ENCODE measurements at regions not wholly inside any gene's neighbourhood (a gene's known extent, or its start where the extent isn't known, plus 50 kb on each side); places are given as distances from the start of the nearest gene placed in this dataset.
"Not testable (repeated sequence)": the region's sequence is repeated elsewhere in the genome, so short reads cannot be mapped to it uniquely, and the experiment has no call there.

DNA sequence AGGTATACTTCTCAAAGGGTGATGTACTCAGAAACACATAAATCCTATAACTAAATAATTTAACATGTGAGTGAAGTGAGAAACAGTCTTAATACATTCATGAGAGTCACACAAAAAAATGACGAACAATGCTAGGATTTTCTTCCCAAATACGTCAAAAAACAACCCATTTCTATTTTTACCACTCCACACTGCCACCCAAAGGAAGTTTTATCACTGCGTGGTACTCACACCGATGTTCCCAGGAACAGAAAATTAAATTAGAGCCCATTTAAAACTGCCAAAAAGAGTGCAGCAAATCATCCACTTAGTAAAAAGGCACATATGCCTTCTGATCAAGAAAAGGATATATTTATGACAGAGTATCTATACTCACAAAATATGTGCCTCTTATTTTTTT lies 710.9 kb upstream of the FAT3 start:
- intact Hi-C loops (cut with micrococcal nuclease) = no loop called here

DNA sequence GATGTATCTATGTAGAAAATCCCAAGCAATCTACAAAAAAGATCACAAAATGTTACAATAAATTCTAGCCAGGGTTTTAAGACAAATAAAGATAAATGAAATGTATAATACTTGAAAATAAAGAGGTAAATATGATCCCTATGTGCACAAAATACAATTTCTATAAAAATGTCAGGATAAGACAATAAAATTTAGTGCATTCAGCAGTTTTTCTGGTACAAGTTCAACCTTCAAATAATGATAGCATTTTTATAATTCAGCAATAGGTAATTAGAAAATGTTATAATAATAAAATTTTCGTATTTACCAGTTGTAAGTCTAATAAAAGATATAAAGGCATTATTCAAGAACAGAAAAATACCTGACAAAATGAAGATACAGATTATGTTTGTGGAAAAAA lies 726.8 kb upstream of the FAT3 start:
- intact Hi-C loops (cut with micrococcal nuclease) = no loop called here

DNA sequence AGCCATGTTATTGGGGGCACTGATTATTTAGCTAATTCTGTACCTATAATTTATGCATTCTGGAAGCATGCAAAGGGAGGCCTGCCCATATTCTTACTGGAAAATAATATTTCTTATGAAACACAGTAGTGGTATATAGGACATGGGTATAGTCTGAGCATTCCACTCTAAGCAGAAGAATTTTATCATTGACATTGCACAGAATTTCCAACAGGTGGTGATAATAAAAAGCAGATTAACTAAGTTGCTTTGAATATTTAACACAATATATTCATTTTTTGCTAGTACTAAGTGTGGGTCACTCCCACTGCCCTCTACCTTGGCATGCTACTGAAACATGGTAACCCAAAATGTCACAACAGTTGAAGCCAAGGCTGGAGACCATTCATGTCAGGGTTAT lies 728.8 kb upstream of the FAT3 start:
- intact Hi-C loops (cut with micrococcal nuclease) = no loop called here

DNA sequence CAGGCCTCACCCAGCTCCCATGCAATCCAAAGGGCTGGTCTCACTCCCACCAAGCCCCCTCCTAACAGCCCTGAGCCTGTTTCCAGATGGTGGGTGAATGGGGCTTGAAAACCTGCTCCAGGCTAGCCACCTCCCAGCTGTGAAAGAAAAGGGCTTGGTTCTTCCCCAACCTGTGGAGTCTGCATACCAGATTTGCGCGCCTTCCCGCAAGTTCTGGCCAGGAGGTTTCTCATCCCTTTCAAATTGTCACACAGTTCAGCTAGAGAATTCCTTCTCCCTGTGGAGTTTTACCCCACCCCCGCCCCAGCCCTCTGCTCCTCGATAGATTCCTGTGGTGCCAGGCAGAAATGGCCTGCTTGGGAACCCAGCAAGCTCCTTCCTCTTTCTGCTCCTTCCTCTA lies 734.6 kb upstream of the FAT3 start:
- intact Hi-C loops (cut with micrococcal nuclease) = loop anchor here (2.0 kb wide), 1 partner anchor 75 kb away; no protein-coding TSS in a partner anchor

DNA sequence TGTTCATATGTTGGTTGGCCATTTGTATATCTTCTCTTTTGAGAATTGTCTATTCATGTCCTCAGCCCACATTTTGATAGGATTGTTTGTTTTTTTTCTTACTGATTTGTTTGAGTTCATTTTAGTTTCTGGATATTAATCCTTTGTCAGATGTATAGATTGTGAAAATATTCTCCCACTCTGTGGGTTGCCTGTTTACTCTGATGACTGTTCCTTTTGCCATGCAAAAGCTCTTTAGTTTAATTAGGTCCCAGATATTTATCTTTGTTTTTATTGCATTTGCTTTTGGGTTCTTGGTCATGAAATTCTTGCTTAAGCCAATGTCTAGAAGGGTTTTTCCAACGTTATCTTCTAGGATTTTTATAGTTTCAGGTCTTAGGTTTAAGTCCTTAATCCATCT lies 740.7 kb upstream of the FAT3 start:
- intact Hi-C loops (cut with micrococcal nuclease) = not testable (repeated sequence)

DNA sequence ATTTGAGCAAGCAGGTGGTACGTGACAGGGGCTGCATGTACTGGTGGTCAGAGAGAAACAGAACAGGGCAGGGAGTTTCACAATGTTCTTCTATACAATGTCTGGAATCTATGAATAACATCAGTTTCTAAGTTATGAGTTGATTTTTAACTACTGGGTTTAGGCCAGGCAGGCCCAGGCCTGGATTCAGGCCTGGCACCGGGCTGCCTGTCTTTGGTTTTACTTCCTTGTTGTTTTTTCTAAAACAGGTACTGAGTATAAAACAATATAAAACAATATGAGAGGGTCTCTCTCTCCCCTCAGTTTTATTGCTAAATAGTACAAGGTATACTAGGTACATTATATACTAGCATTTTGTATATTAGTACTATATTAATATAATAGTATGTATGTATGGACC lies 742.7 kb upstream of the FAT3 start:
- intact Hi-C loops (cut with micrococcal nuclease) = not testable (repeated sequence)

DNA sequence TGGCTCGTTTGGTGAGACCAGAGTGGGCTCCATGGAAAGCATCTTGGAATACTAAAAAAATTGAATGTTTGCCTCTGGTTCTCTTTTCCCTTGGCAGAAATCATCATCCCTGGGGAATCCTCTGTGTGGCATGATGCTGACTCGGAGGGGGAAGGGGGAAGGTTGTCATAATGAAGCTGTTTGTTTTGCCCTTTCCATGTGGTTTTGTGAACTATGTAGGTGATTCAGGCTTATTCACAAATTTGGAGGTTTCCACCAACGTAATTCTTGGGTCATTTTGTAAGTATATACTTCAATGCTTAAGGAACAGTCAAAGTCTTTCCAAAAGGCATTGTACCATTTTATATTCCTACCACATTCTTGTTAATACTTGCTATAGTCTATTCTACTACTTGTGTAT lies 754.0 kb upstream of the FAT3 start:
- intact Hi-C loops (cut with micrococcal nuclease) = no loop called here

DNA sequence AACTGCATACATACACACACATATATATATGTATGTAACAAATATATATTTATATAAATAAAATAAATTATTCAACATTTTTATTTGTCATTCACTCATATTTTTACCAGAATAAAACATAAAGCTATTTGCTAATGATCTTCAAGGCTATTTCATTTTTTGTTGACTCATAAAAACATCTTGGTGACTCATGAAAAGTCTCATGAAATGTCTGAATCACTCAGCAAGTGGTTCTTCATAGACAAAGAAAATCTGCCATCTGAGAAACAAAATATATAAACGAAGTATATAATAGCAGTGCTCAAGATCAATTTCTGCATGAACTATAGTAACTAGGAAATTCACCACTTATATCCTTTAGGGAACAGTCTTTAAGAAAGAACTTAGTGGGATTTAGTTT lies 764.8 kb upstream of the FAT3 start:
- intact Hi-C loops (cut with micrococcal nuclease) = no loop called here

DNA sequence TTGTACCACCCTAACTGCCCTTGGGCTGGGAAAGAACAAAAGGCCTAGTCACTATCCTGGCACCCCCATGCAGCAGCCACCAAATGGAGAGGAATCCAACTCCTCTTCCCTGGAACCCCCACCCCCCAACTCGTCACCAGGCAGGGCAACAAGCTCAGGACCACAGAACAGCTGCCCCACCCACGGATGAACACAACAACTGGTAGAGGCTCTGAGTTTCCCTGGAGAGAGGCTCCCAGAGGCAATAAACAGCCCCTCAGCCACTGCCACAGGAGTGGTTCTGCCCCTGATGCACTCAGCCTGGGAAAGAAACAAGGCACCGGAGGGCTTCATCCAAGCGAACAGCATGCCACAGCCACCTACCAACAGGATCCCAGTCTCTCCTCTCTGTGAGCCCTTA lies 778.4 kb upstream of the FAT3 start:
- intact Hi-C loops (cut with micrococcal nuclease) = no loop called here

DNA sequence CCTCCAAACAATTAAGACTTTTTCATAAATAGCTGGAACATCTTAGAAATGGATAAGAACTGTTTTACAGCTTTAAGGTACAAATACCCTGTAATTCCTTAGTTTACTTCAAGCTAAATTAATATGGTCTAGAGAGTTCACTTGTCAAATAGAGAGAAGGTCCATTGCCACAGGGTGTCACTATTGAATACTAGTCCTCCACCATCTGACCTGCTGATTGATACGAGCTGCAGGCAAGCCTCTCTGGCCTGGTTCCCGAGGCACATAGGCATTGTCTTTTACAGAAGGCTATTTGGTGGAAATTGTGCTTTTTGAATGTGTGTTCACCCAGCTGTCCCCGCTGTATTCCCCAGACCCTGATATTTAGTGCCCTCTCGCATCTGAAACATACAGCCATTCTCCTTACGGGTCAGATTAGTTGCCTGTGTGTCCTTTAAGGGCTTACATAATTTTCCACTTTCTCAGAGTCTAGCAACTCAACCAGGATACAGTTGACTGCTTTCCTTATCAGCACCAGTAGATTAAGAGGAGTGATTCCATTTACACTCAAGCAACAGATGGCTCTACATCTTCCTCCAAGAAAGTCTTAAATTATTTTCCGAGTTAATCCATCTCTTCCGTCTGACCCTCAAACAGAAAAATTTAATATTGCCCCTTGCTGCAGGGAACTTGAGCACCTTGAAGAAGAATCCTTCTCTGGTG lies 788.8 kb upstream of the FAT3 start:
- intact Hi-C loops (cut with micrococcal nuclease) = no loop called here

DNA sequence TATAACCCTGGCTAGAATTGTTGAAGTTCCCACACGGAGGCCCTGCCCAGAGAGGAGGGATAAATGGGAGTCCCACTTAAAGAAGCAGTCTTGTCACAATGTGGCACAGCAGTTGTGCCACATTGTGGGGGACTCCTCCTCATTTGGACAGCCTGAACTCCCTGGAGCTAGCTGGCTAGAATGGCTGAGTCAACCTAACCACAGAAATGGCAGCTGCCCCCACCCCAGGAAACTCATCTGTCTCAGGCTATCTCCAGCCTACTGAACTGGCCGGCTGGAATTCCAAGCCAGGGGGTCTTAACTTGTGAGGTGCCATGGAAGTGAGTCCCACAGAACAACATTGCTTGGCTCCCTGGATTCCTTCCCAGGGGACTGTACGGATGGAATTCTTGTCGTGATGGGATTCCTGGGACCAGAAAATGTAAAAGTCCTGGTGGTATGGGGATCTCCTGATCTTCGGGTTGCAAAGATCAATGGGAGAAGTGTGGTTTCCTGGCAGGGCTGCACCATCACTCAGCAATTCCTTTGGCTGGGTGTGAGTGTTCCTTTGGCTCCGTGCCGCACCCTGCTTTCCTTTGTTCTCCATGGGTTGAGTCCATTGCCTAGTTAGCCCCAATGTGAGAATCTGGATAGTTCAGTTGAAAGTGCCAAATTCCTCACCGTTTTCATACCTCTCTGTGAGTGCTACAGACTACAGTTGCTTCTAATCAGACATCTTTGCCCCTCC lies 791.2 kb upstream of the FAT3 start:
- intact Hi-C loops (cut with micrococcal nuclease) = no loop called here

DNA sequence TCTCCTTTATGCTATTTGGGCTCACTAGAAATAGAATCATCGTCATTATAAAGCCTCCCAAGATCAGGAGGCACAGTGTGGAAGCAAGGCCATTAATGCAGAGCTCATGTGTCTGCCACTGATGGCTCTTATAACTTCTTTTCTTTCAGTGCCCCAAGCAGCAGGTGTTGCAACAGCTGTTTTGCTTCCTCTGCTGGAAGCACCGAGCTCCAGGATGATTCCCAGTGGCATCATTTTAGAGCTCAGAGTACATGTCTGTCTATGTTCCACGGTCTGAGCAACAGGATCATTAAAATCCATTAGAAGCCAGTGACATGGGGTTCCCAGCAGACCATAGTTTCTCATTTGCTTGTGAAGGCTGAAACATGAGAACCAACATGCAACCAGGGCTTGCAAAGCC lies 803.0 kb upstream of the FAT3 start:
- intact Hi-C loops (cut with micrococcal nuclease) = no loop called here

DNA sequence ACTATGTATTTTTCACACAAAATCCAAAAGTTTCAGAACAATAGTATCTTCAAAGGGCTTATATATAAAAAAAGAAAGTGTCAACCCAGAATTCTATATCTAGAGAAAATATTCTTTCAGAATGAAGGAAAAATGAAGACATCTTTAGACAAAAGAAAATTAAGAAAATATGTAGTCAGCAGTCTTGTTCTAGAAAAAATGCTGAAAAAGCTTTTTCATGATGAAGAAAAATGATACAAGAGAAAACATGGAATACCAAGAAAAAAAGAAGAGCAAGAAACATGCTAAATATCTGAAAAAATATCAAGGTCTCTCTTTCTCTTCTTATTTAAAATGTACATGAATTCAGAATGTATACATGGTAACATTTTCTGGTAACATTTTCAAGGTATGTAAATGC lies 816.8 kb upstream of the FAT3 start:
- intact Hi-C loops (cut with micrococcal nuclease) = no loop called here

DNA sequence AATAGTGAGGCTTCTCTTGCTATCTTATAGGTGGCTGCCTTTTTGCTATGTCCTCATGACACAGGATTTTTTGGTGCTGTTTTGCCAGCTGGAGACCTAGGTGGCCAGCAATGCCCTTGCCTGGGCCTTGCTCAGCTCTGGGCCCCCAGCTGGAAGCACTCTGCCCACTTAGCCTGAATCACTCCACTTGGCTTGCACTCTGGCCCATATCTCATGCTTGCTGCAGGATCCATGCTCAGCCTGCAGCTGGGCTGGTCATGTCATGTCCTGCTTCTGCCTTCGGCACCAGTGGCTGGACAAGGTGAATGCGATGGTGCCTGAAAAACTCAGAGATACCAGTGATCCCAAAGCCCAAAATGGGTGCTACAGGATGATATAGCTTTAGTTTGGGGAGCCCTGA lies 818.6 kb upstream of the FAT3 start:
- intact Hi-C loops (cut with micrococcal nuclease) = no loop called here

DNA sequence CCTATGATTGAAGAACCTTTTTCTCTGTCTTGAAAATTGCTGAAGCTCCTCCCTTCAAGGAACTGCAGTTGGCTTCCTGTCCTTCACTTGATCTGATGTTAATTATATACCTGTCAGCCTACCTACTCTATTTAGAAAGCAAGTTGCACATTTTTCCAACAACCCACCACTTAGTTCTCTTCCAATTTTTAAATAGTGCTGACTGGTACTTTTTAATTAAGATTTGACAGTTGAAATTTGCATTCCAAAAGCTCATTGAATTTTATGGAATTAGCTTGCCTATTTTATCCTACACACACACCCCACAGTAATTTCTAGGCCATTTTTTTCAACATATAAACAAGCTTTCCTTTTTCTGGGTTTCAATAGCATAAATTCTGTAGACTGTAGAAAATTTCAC lies 820.3 kb upstream of the FAT3 start:
- intact Hi-C loops (cut with micrococcal nuclease) = no loop called here

DNA sequence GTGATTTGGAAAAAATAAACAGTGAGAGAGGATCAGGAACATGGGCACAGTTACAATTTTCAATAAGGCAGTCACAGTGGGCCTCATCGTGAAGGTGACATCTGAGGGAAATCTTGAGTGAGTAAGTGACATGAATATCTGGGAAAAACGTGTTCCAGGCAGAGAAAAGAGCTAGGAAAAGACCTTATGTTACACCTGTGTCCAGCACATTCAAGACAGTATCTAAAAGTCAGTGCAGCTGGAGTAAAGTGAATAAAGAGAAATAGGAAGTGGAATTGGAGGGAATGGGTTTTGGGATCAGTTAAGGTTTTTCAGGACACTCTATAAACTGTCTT lies 827.5 kb upstream of the FAT3 start:
- intact Hi-C loops (cut with micrococcal nuclease) = no loop called here

DNA sequence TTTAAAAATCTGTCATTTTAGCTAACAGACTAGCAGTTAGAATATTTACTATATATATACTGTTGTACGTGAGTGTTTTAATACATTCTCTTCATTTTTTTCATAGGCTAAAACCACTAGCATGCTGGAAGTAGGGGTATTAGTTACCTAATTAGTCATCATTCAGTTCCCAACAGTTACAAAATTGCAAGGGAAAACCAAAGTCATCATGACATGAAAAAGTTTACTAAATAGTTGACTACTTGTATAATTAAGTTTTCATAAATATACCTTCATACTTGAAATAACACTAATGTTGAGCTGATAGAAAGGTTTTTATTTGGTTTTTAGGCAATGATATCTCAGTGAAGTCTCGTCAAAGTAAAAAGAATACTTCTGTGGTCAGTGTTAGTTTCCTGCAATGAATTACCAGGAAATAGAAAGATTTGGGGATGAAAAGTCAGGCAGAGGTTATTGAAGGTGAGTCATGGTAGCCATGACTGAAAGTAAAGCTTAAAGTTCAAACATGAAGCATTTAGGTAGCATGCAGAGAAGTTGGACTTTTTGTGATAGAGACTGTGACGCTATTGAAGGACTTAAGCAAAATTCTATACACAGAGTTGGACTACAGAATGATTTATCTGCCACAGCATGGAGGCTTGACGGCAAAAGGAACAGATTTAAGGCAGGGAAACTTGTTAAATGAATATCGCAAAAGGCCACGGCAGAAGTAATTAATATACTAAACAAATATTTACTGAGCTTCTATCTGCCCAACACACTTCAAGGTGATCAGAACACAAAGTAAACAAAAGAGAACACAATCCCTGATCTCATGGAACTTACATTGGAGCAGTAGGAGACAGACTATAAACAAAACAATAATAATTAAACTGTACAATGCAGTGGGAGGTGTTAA lies 828.1 kb upstream of the FAT3 start:
- intact Hi-C loops (cut with micrococcal nuclease) = no loop called here

DNA sequence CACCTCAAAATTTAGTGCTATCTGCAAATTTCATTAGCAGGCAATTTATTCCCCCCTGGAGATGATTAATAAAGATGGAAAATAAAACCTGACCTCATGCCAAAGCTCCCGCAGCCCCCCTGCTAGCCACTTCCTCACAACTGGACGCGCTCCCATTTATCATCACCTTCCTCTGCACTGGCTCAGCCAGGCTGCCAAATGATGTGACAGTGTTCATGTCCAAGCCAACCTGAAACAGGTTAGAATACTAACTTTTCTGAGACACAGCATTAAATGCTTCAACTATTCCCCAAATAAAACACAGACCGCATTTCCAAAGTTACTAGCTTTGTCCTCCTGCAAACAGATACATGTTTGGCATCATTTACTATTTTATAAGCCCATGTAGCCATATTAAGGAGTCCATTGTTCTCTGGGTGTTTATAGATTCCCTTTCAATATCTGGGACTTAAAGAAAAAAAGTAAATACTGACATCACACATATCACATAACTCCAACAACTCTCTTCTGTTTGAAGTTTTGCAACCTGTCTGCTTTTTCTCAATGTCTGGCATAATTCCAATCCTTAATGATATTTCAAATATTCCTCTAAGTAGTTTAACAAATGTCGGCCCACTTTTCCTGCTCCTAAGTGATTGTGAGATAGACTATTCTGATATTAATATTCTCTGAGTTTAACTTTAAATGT lies 829.7 kb upstream of the FAT3 start:
- intact Hi-C loops (cut with micrococcal nuclease) = no loop called here

DNA sequence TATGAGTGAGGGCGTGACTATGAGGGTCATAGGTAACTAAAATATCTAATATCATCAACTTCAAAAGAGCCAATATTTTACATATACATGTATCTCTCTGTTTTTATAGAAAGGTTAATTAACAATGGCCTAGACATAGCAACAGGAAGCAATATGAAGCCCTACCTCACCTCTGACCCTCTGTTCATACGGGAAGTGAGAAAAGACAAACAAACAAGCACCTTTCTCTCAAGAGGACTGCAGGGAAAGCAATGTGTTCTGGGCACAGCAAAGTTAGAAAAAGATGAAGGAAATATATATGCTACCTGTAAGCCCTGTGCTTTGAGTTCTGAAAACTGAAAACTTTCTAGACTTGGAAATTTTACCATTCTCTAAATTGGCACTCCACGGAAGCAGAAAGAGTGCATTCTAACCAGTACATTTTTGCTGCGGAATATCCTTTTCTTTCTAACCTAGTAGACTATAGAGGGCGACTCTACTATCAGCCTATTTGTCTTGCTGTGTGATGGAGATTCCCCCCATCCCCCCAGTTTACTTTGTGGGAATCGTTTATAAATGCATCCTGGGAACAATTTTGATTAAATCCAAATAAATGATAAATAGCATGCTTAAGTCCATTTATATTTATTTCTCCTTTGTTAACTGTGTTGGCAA lies 830.4 kb upstream of the FAT3 start:
- intact Hi-C loops (cut with micrococcal nuclease) = no loop called here

DNA sequence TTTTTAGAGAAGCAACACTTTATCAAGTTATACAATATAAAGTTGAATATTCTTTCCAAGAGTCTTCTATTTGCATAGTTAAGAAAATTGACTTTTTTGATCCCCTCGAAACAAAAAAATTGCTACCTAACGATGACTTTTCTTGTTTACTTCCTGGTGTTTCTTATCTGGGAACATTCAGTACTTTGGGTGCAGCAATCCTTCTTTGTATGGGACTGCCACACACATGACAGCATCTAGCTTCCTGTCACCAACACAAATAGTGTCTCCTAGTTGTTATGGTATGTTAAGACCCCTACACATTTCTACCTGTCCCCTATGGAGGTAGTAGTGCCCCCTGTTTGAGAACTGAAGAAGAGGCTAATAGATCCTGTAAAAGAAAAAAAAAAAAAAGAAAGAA lies 841.7 kb upstream of the FAT3 start:
- intact Hi-C loops (cut with micrococcal nuclease) = no loop called here

DNA sequence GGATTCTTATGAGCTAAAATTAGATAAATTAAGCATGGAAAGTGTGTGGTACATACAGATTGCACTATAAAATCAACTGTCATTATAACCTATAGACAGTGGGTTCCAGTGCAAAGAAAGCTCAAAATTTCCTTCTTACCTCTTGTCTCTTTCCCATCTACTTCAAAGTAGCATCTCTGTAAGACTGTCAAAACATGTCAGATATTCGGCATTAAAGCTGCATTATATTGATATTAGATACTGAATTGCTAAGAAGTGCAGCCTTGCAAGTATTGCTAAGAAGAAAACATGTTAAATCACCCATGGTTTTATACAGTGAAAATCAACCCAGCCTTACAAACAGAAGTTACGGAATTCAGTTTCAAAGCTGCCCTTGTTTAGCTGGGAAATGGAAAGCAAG lies 849.8 kb upstream of the FAT3 start:
- intact Hi-C loops (cut with micrococcal nuclease) = no loop called here
